Upper lobe of right lung (tissue), 1 donor: ENCODE measurements at regions not wholly inside any gene's neighbourhood (a gene's known extent, or its start where the extent isn't known, plus 50 kb on each side); places are given as distances from the start of the nearest gene placed in this dataset.

Experiments
- ATAC-seq: fragments of 200-7000 bp; cut with Tn5 transposase; one replicate; pipeline ENCODE4 v1.9.1; 2020; ENCODE audit warnings: mild to moderate bottlenecking, moderate library complexity
- DNase-seq: peaks from one replicate; pipeline ENCODE4 v3.0.0-alpha.2; 2020
- H3K27ac ChIP-seq: fragments of 200-600 bp; one replicate; pipeline ENCODE4 v1.8.0; 2022
- H3K27me3 ChIP-seq: fragments of 200-600 bp; one replicate; pipeline ENCODE4 v1.8.0; 2022; ENCODE audit warnings: mild to moderate bottlenecking
- H3K36me3 ChIP-seq: fragments of 200-600 bp; one replicate; pipeline ENCODE4 v1.8.0; 2022
- H3K4me1 ChIP-seq: fragments of 200-600 bp; one replicate; pipeline ENCODE4 v1.8.0; 2022
- H3K4me3 ChIP-seq: fragments of 200-600 bp; one replicate; pipeline ENCODE4 v1.8.0; 2022; ENCODE audit warnings: mild to moderate bottlenecking
- H3K9me3 ChIP-seq: fragments of 200-600 bp; one replicate; pipeline ENCODE4 v1.8.0; 2022
- CTCF ChIP-seq: fragments of 200-600 bp; IDR thresholded peaks from one replicate; pipeline ENCODE4 v1.8.0; 2022; ENCODE audit warnings: antibody characterized with exemption
- intact Hi-C: fragments of 100-400 bp; cut with DNase I; formaldehyde crosslinking; loops from one replicate; pipeline ENCODE4 v1.11.0; 2022
- donor health status: DM: no; HTN: yes; CAD: no; lungs with severe emphysema.

- Histone ChIP-seq H3K36me3 (no peaks in the 10 kb centered on the region), H3K27ac (no peak overlapping the region), H3K4me1 (no peaks in the 10 kb centered on the region), H3K9me3 (no peaks in the 10 kb centered on the region), H3K27me3 (no peaks in the 10 kb centered on the region), H3K4me3 (no peak overlapping the region)
- intact Hi-C loops, result no loop called here
- DNase-seq (no peak), ATAC-seq (no peak)
- no peak for TF ChIP-seq CTCF
These were observed 321.3 kb downstream of the BLID start for GRCh38 chr11:121794671-121795141.

GRCh38 chr11:121793916-121794315, 322.1 kb downstream of the BLID start:
- DNase-seq, result no peak
- H3K4me3 ChIP-seq, result no peak overlapping the region
- no peak for TF ChIP-seq CTCF
- no peaks in the 10 kb centered on the region for H3K9me3 ChIP-seq
- no peak for ATAC-seq
- H3K4me1 ChIP-seq, result no peaks in the 10 kb centered on the region
- no peaks in the 10 kb centered on the region for H3K36me3 ChIP-seq
- intact Hi-C loops, result no loop called here
- H3K27me3 ChIP-seq, result no peaks in the 10 kb centered on the region
- H3K27ac ChIP-seq, result no peak overlapping the region

GRCh38 chr11:121793291-121793690, 322.7 kb downstream of the BLID start:
- Histone ChIP-seq H3K27me3 (no peaks in the 10 kb centered on the region), H3K9me3 (no peaks in the 10 kb centered on the region), H3K36me3 (no peaks in the 10 kb centered on the region), H3K4me1 (no peaks in the 10 kb centered on the region), H3K27ac (no peak overlapping the region), H3K4me3 (no peak overlapping the region)
- DNase-seq, result no peak
- TF ChIP-seq CTCF, result no peak
- intact Hi-C loops, result no loop called here
- no peak for ATAC-seq

- TF ChIP-seq CTCF, result no peak
- H3K27ac ChIP-seq, result no peak overlapping the region
- intact Hi-C loops, result no loop called here
- no peak for DNase-seq
- H3K4me1 ChIP-seq, result no peaks in the 10 kb centered on the region
- no peaks in the 10 kb centered on the region for H3K27me3 ChIP-seq
- no peak for ATAC-seq
- H3K9me3 ChIP-seq, result no peaks in the 10 kb centered on the region
- no peak overlapping the region for H3K4me3 ChIP-seq
- no peaks in the 10 kb centered on the region for H3K36me3 ChIP-seq
These were observed 323.8 kb downstream of the BLID start for GRCh38 chr11:121792185-121792584.

- intact Hi-C loops, result no loop called here
- ATAC-seq, result no peak
These were observed 325.6 kb downstream of the BLID start for GRCh38 chr11:121790430-121790829.

More at GRCh38 chr11:121790430-121790829, 325.6 kb downstream of the BLID start:
- Histone ChIP-seq H3K36me3 (no peaks in the 10 kb centered on the region), H3K27me3 (no peaks in the 10 kb centered on the region), H3K27ac (no peak overlapping the region), H3K4me1 (no peaks in the 10 kb centered on the region), H3K9me3 (no peaks in the 10 kb centered on the region), H3K4me3 (no peak overlapping the region)
- TF ChIP-seq CTCF, result no peak
- DNase-seq, result no peak
